ENCODE measurements at regions not wholly inside any gene's neighbourhood (a gene's known extent, or its start where the extent isn't known, plus 50 kb on each side); places are given as distances from the start of the nearest gene placed in this dataset.
"Not testable (repeated sequence)": the region's sequence is repeated elsewhere in the genome, so short reads cannot be mapped to it uniquely, and the experiment has no call there.

DNA sequence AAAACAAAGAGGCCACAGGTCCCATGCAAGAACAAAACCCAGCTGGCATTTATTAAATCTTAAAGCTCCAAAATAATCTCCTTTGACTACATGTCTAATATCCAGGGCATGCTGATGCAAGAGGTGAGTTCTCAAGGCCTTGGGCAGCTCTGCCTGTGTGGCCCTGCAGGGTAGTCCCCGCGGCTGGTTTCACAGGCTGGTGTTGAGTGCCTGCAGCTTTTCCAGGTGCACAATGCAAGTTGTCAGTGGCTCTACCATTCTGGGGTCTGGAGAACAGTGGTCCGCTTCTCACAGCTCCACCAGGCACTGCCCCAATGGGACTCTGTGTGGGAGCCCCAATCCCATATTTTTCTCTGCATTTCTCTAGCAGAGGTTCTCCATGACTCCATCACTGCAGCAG, 54.4 kb upstream of the HCN1 start:
- H3K4me3 ChIP-seq (ENCODE audit: insufficient read depth, low read depth, low read length): no peak overlapping the region
- DNase-seq: no peak
- H3K36me3 ChIP-seq (replicated peaks; ENCODE audit: control insufficient read depth, insufficient read depth, low read length): no peaks in the 10 kb centered on the region
- H3K27me3 ChIP-seq (ENCODE audit: control insufficient read depth, insufficient read depth, low read length): no peaks in the 10 kb centered on the region

DNA sequence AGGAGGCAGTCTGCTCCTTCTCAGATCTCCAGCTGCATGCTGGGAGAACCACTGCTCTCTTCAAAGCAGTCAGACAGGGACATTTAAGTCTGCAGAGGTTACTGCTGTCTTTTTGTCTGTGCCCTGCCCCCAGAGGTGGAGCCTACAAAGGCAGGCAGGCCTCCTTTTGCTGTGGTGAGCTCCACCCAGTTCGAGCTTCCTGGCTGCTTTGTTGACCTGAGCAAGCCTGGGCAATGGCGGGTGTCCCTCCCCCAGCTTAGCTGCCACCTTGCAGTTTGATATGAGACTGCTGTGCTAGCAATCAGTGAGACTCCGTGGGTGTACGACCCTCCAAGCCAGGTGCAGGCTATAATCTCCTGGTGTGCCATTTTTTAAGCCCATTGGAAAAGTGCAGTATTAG, 52.3 kb upstream of the HCN1 start:
- DNase-seq: not testable (repeated sequence)

More for the DNA sequence above, 52.3 kb upstream of the HCN1 start:
- not testable (repeated sequence) for H3K4me3 ChIP-seq (ENCODE audit: insufficient read depth, low read depth, low read length); H3K27me3 ChIP-seq (ENCODE audit: control insufficient read depth, insufficient read depth, low read length); H3K36me3 ChIP-seq (replicated peaks; ENCODE audit: control insufficient read depth, insufficient read depth, low read length)
